NCI-H460 (cell line): ENCODE measurements at regions not wholly inside any gene's neighbourhood (a gene's known extent, or its start where the extent isn't known, plus 50 kb on each side); places are given as distances from the start of the nearest gene placed in this dataset.
"Not testable (repeated sequence)": the region's sequence is repeated elsewhere in the genome, so short reads cannot be mapped to it uniquely, and the experiment has no call there.

Experiments used
- DNase-seq: peaks from one replicate; pipeline ENCODE4 v3.0.0-alpha.2; 2016; ENCODE audit warnings: low read depth; ENCODE audit errors: extremely low read depth

DNA sequence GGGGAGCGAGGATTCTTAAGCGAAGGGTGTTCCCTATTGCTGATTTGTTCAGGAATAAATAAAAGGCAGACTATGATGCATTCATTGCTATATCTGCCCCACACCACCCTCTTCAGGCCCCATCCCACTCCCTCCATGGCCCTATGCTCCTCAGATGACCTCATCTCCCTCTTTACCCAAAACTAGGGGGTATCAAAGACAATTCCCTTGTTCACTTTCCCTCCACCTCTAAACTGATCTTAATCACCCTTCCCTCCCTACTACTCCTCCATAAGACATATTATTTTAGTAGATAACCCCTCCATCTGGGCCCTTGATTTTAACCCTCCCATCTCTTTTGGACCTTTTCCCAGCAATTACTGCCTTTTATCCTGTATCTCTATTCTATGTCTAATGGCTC, 434.9 kb upstream of the RUNX1 start:
- DNase-seq = no peak

DNA sequence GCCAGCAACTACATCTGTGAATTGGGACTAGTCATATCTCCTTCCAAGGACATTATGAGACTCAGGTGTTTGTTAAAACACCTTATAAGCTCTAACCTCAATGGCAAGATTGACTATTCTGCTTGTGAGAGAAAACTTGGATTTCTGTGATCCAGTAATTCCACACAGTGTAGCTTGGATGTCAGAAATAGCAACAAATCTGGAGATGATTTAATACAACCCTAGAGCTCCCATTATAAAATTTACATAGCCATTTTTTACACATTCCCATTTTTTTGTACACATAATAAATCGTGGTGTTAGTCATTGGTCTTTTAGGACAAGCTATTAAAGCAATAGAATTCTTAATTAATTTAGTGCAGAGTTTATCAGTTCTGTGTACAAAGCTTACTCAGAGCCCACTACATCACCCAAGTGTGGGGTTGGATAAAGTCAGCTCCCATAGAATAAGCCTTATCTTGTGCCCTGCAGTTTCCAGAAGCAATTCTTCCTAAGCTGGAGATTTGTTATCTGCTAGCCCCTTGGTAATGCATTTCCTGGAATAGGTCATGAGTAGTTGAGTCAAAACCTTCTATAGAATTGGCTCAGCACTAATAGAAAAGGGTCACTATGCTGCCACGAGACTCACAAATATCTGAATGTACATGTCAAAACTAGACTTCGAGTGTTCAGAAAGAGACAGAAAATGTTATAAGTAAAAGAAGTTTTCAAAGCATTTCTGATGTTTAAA, 434.0 kb upstream of the RUNX1 start:
- DNase-seq = no peak

DNA sequence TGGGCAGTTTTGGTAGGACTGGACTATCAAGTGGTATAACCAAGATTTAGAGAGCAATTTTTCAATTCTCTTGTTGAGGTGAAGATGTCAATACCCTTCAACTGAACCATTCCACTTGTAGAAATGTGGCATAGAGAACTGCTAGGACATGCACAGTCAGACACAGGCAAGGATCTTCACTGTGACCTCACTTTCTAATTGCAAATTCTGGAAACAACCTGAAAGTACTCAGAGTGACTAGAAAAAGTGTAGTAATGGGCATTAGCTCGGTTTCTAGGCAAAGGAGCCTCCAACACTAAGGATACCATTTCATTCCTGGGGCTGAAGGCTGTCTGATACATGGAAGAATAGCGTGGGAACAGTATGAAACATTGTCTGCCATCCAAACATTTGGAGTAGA, 433.0 kb upstream of the RUNX1 start:
- no peak for DNase-seq

DNA sequence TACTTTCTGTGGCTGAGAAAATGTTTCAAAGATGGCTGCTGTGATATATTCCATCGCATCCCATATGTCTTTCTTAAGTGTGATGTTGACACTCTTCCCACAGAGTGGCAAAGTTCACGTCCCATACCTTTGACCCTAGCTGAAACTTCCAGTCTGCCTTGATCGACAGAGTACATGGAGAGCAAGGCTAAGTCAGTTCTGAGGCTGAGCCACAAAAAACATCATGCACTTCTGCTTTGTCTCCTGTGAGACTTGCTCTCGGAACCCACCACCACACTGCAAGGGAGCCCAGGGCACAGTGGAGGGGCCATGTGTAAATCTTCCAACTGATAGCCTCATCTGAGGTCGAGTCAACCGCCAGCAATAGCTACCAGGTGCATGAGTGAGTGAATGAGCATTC, 431.9 kb upstream of the RUNX1 start:
- DNase-seq = no peak

DNA sequence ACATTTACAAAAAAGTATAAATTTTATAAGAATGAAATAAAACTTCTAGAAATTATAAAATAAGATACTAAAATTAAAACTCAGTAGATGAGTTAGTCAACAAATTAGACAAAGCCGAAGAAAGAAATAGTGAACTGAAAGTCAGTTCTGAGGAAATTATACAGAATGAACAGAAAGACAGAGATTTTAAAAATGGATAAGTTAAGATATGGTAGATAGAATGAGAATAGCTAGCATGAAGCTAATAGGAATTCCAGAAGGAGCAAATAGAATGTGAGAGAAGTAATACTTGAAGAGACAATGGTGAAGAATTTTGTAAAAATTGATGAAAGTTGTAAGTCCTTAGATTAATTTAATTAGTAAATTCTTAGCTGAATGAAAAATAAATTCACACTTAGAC, 430.4 kb upstream of the RUNX1 start:
- DNase-seq = no peak

DNA sequence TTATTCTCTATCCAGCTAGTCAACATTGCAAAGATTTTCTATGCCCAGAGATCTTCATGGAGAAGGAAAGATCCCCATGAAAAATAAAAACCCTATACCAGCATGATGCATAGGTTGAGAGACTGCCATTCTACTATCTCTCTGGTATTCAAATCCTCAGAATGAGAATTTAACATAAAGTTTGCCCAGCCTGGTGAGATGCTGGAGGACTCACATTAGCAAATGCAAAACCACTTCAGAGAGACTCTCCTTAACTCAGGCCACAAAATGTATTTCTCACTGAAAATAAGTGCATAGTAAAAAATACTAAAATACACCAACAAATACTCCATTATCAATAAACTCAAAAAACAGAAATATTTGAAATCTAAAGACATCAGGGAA, 430.0 kb upstream of the RUNX1 start:
- no peak for DNase-seq

DNA sequence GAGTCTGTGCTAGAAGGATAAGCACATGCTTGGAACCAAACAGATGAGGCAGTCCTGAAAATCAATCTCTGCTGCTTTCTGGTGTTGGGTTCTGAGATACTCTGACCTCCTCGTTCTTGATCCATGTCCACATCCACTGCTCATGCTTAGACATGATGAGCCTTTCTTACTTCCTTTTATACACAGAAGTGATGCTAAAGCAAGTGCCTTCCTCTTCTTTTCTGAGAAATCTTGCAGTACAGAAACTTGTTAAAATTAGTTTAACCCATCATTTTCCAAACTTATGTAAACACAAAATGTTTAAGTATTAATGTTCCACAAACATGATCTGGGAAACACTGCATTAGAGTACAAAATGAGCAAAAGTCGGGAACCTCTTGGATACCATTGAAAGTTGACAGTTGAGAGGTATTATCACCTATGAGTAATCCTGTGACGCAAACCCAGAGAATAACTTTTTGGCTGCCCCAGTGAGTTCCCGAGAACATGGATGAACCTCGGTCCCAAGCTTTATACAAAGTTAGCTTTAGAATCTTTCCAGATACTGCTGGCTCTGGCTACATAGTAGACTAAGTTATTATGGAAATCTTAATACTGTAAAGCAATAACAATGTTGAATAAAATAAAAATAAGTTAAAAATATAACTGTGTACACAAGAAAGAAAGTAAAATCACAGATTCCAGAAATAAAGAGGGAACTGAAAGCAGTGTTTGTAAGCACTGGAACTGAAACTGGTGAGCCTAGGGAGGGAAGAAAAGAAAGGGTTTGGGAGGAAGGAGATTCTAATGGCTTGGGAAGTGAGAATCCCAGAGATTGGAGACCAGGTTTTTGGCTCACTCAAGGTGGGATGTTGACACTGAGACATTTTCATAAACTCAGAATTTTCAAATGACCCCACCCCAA, 429.3 kb upstream of the RUNX1 start:
- no peak for DNase-seq

DNA sequence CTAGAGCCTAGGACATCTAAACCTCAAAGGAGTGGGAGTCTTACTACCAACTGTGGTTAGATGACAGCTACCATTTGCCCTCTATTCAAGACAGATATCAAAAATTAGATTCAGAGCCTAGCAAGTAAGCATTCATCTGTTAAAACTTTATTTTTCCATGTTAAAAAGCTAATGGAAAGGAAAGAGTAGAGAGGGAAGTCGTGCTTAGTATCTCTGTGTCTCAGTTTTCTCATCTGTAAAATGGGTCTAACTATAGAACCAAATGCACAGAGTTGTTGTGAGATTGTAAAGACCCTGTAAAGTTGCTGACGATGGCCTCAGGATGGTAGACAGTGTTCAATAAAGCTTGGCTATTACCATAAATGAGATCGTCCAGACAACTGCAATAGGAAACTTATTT, 428.5 kb upstream of the RUNX1 start:
- no peak for DNase-seq

DNA sequence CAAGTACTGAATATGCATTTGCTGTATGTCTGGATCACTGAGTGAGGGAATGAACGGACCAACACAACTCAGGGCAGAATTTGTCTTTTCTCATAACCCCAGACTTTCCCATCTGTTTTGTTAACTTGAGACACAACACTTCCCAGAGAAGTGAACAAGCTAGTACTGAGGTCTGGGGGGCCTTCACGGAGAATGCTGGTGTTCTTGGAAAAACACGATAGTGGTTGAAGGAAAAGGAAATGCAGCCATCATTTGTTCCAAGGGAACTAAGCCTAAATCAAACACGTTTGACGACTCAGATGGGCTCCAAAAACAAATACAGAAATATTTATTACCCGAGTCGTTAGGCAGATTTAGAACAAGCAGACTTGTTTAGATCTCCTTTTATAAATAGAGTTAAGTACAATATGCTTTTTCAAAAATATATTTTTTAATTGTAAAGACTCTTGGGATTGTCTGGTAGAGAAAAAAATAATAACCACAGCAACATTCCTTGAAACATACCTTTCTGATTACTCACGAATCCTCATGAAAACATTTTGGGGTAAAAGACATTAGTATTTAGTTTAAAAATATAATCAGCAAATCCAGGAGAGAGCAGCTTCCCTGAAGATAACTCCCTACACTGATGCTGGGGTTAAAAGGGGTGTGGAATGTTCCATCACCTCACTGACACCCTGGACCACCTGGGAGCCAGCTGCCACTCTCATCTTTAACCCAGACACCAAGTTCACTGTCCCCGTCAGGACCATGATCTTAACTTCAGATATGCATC, 427.7 kb upstream of the RUNX1 start:
- DNase-seq = no peak

DNA sequence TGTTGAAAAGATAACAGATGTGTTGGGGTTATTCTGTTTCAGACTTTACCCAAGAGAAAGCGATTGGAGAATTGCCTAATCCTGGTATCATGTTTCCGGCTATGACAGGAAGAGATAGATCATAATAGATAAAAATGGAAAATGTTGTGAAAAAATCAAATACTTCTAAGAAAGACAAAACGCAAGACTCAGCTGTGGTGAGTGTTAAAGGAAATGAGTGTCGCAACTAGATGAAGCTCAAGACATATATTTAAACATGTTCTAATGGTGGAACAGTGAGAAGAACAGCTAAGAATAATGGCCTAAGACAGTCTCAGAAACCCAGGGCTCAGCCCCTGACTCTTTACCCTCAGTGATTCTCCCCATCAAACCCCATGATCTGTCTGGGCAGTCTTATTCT, 426.7 kb upstream of the RUNX1 start:
- no peak for DNase-seq

DNA sequence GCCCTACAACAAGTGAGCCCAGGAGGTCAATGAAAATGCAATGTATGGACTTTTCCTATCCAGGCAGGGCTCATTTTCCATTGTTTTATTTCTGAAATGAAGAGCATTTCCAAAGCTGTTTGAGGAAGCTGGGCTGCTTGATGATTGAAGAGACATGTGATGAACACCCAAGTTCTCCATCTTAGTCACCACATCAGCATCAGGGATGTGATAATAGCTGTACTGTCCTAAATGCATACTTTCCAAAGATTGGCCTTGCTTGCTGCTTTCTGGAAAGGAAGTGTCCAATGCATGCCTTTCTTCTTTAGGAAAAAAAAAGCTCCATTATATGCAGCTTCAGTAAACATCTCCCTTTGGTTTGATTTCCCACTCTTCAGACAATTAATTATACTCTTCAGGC, 425.9 kb upstream of the RUNX1 start:
- no peak for DNase-seq

DNA sequence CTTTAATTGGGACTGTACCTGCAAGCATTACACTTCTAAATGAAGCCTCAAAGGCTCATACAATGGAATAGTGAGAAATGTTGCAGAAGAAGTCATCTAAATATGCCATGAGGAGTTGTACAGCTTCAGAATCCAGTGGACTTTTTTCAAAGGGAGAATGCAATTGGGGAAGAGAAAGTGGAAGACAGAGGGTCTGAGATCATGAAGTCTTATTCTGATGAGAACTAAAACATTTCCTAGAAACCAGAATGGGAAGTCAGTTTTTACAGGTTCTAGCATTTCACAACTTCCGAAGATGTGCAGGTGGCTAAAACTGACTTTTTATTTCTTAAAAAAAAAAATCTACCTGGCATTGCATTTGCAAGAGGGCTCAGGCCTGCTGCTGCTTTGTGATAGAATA, 424.4 kb upstream of the RUNX1 start:
- no peak for DNase-seq

DNA sequence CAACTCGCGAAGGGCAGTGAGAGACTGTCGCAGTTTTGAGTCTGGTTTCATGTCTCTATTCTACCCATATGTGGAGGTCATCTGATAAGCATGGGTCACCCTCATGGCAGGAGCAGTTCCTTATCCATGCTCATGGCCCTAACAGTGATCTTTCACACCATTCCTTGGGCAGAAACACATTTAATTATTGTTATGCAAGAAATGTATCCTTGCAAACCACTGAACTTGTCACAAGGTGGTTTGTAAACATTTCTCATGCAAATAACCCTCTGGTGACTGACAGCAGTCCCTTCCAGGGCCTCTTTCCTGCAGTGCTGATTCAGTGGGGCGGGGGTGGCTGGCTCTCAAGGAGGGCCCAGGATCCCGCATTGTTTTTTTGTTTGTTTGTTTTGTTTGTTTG, 421.4 kb upstream of the RUNX1 start:
- no peak for DNase-seq

DNA sequence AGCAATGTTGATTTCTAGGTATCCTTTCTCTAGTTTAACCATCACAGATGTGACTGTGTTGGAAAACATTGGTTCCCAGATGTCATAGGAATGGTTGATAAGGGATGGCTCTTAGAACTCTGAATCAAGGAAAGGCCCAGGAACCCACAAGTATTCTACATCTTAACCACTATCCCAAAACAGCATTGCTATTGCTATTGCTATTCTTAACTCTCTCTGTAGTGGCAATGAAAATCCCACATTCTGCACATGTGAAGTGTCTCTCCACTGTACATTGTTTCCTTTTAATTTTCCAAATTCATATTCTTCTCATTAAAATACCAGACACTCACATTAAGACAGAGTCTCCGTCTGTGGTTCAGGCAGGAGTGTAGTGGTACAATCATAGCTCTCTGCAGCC, 420.4 kb upstream of the RUNX1 start:
- no peak for DNase-seq

DNA sequence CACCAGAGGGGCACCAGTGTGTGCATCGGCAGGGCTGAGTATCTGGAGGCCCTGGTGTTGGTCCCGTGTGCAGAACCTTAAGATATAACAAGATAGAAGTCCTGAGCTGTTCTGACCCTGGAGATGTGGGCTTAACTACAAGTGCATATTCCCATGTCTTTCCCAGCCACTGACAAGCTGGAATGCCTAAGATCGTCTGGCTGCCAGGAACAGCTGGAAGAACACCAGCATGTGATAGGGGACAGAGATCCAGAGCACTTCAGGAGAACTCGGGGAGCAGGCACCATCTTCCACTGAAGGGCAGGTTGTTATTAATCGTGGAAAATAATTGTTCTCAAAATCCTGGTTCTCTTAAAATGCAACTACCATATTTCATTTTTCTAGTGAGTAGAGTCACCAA, 419.9 kb upstream of the RUNX1 start:
- no peak for DNase-seq

DNA sequence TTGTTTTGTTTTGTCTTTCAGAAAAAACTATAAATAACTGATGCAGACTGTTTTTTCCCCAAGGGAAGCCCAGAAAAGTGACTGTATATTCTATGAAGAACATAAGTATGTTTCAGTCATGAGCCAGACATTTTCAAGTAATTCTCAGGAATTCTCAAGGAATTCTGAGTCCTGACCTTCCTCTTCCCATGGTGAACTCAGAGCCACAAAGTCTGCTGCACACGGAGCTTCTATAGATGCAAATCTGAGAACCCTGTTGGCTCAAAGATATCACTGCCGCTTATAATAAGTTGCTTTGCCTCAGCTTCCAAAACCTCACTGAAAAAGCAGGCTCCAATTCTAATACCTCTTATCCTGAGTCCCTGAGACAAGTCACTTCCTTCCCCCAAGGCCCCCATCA, 418.5 kb upstream of the RUNX1 start:
- DNase-seq = no peak

DNA sequence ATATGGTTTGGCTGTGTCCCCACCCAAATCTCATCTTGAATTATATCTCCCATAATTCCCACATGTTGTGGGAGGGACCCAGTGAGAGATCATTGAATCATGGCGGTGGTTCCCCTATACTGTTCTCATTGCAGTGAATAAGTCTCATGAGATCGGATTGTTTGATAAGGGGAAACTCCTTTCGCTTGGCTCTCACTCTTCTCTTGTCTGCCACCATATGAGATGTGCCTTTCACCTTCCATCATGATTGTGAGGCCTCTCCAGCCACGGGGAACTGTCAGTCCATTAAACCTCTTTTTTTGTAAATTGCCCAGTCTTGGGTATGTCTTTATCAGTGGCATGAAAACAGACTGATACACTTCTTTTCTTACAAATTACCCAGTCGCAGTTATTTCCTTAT, 417.6 kb upstream of the RUNX1 start:
- DNase-seq = not testable (repeated sequence)

DNA sequence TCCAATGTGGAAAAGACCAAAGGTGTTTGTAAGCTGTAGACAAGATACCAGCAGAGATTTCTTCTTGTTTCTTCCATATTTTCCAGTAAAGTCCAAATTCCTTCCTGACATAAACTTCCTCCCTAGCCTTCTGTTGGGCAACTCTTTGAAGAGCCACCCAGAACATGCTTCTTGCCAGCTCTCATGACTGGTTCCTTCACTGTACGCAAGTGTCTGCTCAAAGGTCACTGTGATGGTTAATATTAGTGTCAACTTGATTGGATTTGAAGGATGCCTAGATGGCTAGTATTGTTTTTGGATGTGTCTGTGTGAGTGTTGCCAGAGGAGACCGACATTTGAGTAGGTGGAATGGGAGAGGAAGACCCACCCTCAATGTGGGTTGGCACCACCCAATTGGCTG, 416.6 kb upstream of the RUNX1 start:
- no peak for DNase-seq

DNA sequence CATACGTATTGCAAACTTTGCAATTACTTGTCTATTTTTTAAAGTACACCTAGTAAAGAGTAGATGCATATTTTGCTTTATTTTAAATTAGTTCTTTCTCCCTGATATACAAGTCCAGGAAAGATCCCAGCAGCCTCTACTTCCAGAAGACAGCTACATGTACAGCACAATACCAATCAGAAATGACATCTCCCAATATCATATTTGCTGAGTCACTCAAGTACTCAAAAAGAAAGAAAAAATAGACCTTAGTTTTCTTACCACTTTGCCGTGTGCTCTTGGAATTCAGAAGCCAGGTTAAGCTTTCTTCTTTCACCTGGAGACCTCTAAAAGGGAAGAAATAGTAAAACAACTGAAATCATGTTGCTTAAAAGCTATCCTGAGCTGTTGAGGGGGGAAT, 412.6 kb upstream of the RUNX1 start:
- no peak for DNase-seq

DNA sequence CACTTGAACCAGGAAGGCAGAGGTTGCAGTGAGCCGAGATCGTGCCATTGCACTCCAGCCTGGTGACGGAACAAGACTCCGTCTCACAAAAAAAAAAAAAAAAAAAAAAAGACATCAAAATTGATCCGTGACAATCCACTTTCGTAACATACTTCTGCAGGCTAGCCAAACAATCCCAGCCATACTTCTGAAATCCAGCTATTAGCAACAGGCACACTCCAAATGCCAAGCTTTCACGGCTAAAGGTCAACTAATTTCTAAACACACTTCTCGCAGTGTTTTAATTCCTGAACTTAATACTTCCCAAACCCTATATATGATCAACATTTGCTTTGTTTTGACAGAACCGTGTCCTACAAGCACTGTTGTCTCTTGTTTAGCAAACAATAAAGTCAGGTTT, 411.3 kb upstream of the RUNX1 start:
- no peak for DNase-seq

DNA sequence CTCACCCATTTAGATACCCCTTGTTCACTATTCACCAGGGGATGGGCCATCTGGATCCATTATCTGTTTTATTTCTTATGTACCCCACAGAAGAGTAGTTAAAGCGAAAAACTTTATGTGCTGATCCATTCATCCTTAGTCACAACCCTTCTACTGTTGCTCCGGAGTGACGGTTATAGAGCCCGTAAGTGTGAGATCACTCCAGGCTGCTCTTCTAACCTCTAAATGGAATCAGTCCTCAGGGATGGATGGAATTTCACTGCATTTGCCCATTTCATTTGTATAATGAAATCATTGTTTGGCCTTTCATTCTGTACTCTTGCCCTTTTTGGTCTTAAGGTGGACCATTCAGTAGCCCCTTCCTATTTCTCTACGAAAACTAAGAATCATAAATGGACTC, 409.3 kb upstream of the RUNX1 start:
- no peak for DNase-seq
